OCI-LY1 (cell line): ENCODE measurements at regions not wholly inside any gene's neighbourhood (a gene's known extent, or its start where the extent isn't known, plus 50 kb on each side); places are given as distances from the start of the nearest gene placed in this dataset.

Experiments used
- H2AFZ ChIP-seq: fragments of 200-600 bp; sonication (generic), shearing (Covaris generic); 2 replicates; pipeline ENCODE4 v1.6.0; 2014; ENCODE audit warnings: antibody characterized with exemption, mild to moderate bottlenecking, low read length
- H3F3A ChIP-seq: fragments of 200-600 bp; sonication (generic), shearing (Covaris generic); 2 replicates; pipeline ENCODE4 v1.6.0; 2014; ENCODE audit warnings: mild to moderate bottlenecking, antibody characterized with exemption, low read length, moderate library complexity; ENCODE audit not compliant: insufficient read depth
- H3K27ac ChIP-seq: fragments of 200-600 bp; sonication (generic); 2 replicates; pipeline ENCODE4 v1.5.1; 2014; ENCODE audit warnings: low read length, mixed run types, mild to moderate bottlenecking, low read depth; ENCODE audit not compliant: poor library complexity, severe bottlenecking
- H3K27me3 ChIP-seq: fragments of 200-600 bp; sonication (generic); 2 replicates; pipeline ENCODE4 v1.6.0; 2014; ENCODE audit warnings: antibody characterized with exemption, mild to moderate bottlenecking, low read length, moderate library complexity; ENCODE audit not compliant: insufficient read depth
- H3K36me3 ChIP-seq: fragments of 200-600 bp; sonication (generic); 2 replicates; pipeline ENCODE4 v1.6.1; 2014; ENCODE audit warnings: mild to moderate bottlenecking, antibody characterized with exemption, low read length, moderate library complexity, mixed read lengths; ENCODE audit not compliant: insufficient read depth
- H3K4me1 ChIP-seq: fragments of 200-600 bp; sonication (generic); 2 replicates; pipeline ENCODE4 v1.5.1; 2014; ENCODE audit warnings: mild to moderate bottlenecking, low read length, moderate library complexity; ENCODE audit not compliant: insufficient read depth, severe bottlenecking
- H3K4me2 ChIP-seq: fragments of 200-600 bp; sonication (generic), shearing (Covaris generic); 2 replicates; pipeline ENCODE4 v1.6.1; 2014; ENCODE audit warnings: low read length
- H3K4me3 ChIP-seq: fragments of 200-600 bp; sonication (generic); 2 replicates; pipeline ENCODE4 v1.5.1; 2014; ENCODE audit warnings: low read length, low read depth, mild to moderate bottlenecking, mixed read lengths; ENCODE audit not compliant: poor library complexity, severe bottlenecking
- H3K79me2 ChIP-seq: fragments of 200-600 bp; shearing (Covaris generic); 2 replicates; pipeline ENCODE4 v1.6.1; 2016; ENCODE audit warnings: mixed run types, low read length, mixed read lengths; ENCODE audit not compliant: insufficient read depth
- H3K9ac ChIP-seq: fragments of 200-600 bp; sonication (generic), shearing (Covaris generic); 2 replicates; pipeline ENCODE4 v1.6.1; 2014; ENCODE audit warnings: mild to moderate bottlenecking, low read length, mixed read lengths
- H3K9me2 ChIP-seq: fragments of 200-600 bp; sonication (generic), shearing (Covaris generic); 2 replicates; pipeline ENCODE4 v1.6.1; 2014; ENCODE audit warnings: low read depth, mild to moderate bottlenecking, low read length, mixed read lengths
- H3K9me3 ChIP-seq: fragments of 200-600 bp; shearing (Covaris generic); 2 replicates; pipeline ENCODE4 v1.6.1; 2014; ENCODE audit warnings: low read length, mixed read lengths
- H4K20me1 ChIP-seq: fragments of 200-600 bp; sonication (generic), shearing (Covaris generic); 2 replicates; pipeline ENCODE4 v1.6.0; 2016; ENCODE audit warnings: mild to moderate bottlenecking, low read length; ENCODE audit not compliant: insufficient read depth
- CTCF ChIP-seq: fragments of 200-600 bp; sonication (generic), shearing (Covaris generic); IDR thresholded peaks from 2 replicates; pipeline ENCODE4 v1.5.1; 2017; ENCODE audit warnings: mild to moderate bottlenecking, antibody characterized with exemption, low read length, moderate library complexity, mixed read lengths
- EZH2 ChIP-seq: fragments of 200-600 bp; sonication (generic), shearing (Covaris generic); IDR thresholded peaks from 2 replicates; pipeline ENCODE4 v1.8.0; 2017; ENCODE audit warnings: borderline replicate concordance, mixed run types, mild to moderate bottlenecking, antibody characterized with exemption, low read length, moderate library complexity, mixed read lengths

DNA sequence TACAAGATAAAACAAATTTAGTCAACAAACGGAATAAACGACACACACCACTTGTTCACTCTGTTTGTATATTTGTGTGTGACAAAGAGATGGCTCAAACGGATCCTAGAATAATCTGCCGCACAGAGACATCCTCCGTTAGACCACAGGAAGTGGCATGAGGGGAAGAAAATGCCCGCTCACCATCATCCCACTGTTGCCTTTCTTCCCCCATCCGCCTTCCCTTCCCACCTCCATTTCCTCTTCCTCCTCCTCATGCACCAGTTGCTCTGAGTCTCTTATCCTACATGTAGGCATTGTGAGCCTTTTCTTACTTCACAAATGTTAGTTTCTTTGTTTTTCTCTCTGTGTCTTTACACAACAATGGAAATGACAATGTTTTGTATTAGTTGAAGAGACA lies 228.5 kb upstream of the SMIM21 start:
- no peak overlapping the region for H3K4me3 ChIP-seq
- no peaks in the 10 kb centered on the region for H3F3A ChIP-seq
- no peak for TF ChIP-seq CTCF
- no peak for TF ChIP-seq EZH2
- 0 out of 2 replicates have a peak, but pooled peaks cover 3% of the 10 kb centered on the region for H3K9me3 ChIP-seq
- no peak overlapping the region for H3K4me2 ChIP-seq
- no peak overlapping the region for H3K9ac ChIP-seq
- no peak overlapping the region for H3K27ac ChIP-seq
- no peaks in the 10 kb centered on the region for H3K27me3 ChIP-seq
- no peaks in the 10 kb centered on the region for H3K36me3 ChIP-seq
- H3K4me1 ChIP-seq, result no peaks in the 10 kb centered on the region
- no peaks in the 10 kb centered on the region for H3K9me2 ChIP-seq
- no peaks in the 10 kb centered on the region for H4K20me1 ChIP-seq
- H2AFZ ChIP-seq, result no peak overlapping the region
- no peaks in the 10 kb centered on the region for H3K79me2 ChIP-seq

- no peak overlapping the region for H2AFZ ChIP-seq
- H3F3A ChIP-seq, result no peaks in the 10 kb centered on the region
- no peak overlapping the region for H3K4me2 ChIP-seq
- TF ChIP-seq CTCF (no peak), EZH2 (no peak)
- no peaks in the 10 kb centered on the region for H3K79me2 ChIP-seq
- no peaks in the 10 kb centered on the region for H3K27me3 ChIP-seq
- H3K9ac ChIP-seq, result no peak overlapping the region
- no peaks in the 10 kb centered on the region for H3K9me3 ChIP-seq
- H3K9me2 ChIP-seq, result no peaks in the 10 kb centered on the region
- H3K4me1 ChIP-seq, result no peaks in the 10 kb centered on the region
- no peaks in the 10 kb centered on the region for H3K36me3 ChIP-seq
- no peak overlapping the region for H3K4me3 ChIP-seq
- H4K20me1 ChIP-seq, result no peaks in the 10 kb centered on the region
- no peak overlapping the region for H3K27ac ChIP-seq
Observed at GRCh38 chr18:75654851-75655751, 227.6 kb upstream of the SMIM21 start.

DNA sequence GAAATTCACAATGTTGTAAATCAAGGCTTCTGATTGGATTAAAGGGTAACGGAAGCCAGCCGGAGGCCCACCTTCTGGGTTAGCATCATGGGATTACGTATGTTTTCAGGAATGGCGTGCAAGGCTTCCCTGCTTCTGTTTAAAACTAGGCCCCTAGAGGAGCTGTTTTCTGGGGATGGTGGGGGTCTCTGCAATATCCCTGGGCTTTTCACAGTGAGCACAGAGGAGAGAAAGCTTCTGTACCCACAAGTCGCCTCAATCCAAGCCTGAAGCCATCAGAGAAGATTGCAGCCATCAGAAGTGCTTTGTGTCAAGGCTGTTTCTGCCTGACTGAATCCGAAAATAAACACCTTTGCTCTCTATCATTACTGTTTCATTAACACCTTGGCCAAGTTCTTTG lies 226.9 kb upstream of the SMIM21 start:
- no peaks in the 10 kb centered on the region for H3K79me2 ChIP-seq
- H3K4me2 ChIP-seq, result no peak overlapping the region
- H2AFZ ChIP-seq, result no peak overlapping the region
- H3K27ac ChIP-seq, result no peak overlapping the region
- H3K27me3 ChIP-seq, result no peaks in the 10 kb centered on the region
- H3K9me3 ChIP-seq, result no peaks in the 10 kb centered on the region
- H4K20me1 ChIP-seq, result no peaks in the 10 kb centered on the region
- H3F3A ChIP-seq, result no peaks in the 10 kb centered on the region
- H3K36me3 ChIP-seq, result no peaks in the 10 kb centered on the region
- no peaks in the 10 kb centered on the region for H3K9me2 ChIP-seq
- TF ChIP-seq CTCF (no peak), EZH2 (no peak)
- H3K4me3 ChIP-seq, result no peak overlapping the region
- no peaks in the 10 kb centered on the region for H3K4me1 ChIP-seq
- no peak overlapping the region for H3K9ac ChIP-seq
